Neural cell (in vitro differentiated cells): ENCODE measurements at regions not wholly inside any gene's neighbourhood (a gene's known extent, or its start where the extent isn't known, plus 50 kb on each side); places are given as distances from the start of the nearest gene placed in this dataset.

Experiments
- H2AFZ ChIP-seq: fragments of 200-600, 300-800 bp; sonication (generic), shearing (Covaris generic); 2 replicates; pipeline ENCODE4 v1.6.0; 2014; ENCODE audit warnings: low read depth, mild to moderate bottlenecking, antibody characterized with exemption, low read length, moderate library complexity
- H3F3A ChIP-seq: fragments of 200-600 bp; shearing (Covaris generic); 2 replicates; pipeline ENCODE4 v1.6.1; 2016; ENCODE audit warnings: mild to moderate bottlenecking, moderate library complexity, mixed read lengths, antibody characterized with exemption, low read length; ENCODE audit not compliant: insufficient read depth, poor library complexity, severe bottlenecking
- H3K27ac ChIP-seq: fragments of 200-600, 300-800 bp; sonication (generic), shearing (Covaris generic); 2 replicates; pipeline ENCODE4 v1.5.1; 2014; ENCODE audit warnings: mild to moderate bottlenecking, low read length, moderate library complexity
- H3K27me3 ChIP-seq: fragments of 300-800, 200-600 bp; sonication (generic), shearing (Covaris generic); 2 replicates; pipeline ENCODE4 v1.6.0; 2014; ENCODE audit warnings: mild to moderate bottlenecking, low read depth, low read length, moderate library complexity; ENCODE audit not compliant: insufficient read depth
- H3K36me3 ChIP-seq: fragments of 300-800, 200-600 bp; sonication (generic), shearing (Covaris generic); 2 replicates; pipeline ENCODE4 v1.5.1; 2014; ENCODE audit warnings: mild to moderate bottlenecking, antibody characterized with exemption, low read length, moderate library complexity; ENCODE audit not compliant: insufficient read depth
- H3K4me2 ChIP-seq: fragments of 300-800, 200-600 bp; sonication (generic), shearing (Covaris generic); 2 replicates; pipeline ENCODE4 v1.6.0; 2014; ENCODE audit warnings: mild to moderate bottlenecking, low read length
- H3K4me3 ChIP-seq: fragments of 300-800, 200-600 bp; sonication (generic), shearing (Covaris generic); 2 replicates; pipeline ENCODE4 v1.5.1; 2014; ENCODE audit warnings: mild to moderate bottlenecking, low read length, moderate library complexity
- H3K79me2 ChIP-seq: fragments of 200-600 bp; shearing (Covaris generic); replicated peaks from 2 replicates; pipeline ENCODE4 v1.6.0; 2014; ENCODE audit warnings: mild to moderate bottlenecking, low read length, moderate library complexity; ENCODE audit not compliant: insufficient read depth
- H3K9ac ChIP-seq: fragments of 300-800, 200-600 bp; sonication (generic), shearing (Covaris generic); 2 replicates; pipeline ENCODE4 v1.6.1; 2016; ENCODE audit warnings: mild to moderate bottlenecking, low read length, mixed read lengths
- H3K9me2 ChIP-seq: fragments of 200-600 bp; shearing (Covaris generic); 2 replicates; pipeline ENCODE4 v1.6.1; 2016; ENCODE audit warnings: mild to moderate bottlenecking, low read length, mixed read lengths; ENCODE audit not compliant: insufficient read depth
- H3K9me3 ChIP-seq: fragments of 200-600, 300-800 bp; sonication (generic), shearing (Covaris generic); 2 replicates; pipeline ENCODE4 v1.6.1; 2016; ENCODE audit warnings: mild to moderate bottlenecking, mixed run types, low read length, moderate library complexity, mixed read lengths
- H4K20me1 ChIP-seq: fragments of 200-600 bp; shearing (Covaris generic); 2 replicates; pipeline ENCODE4 v1.6.1; 2016; ENCODE audit warnings: mild to moderate bottlenecking, mixed run types; ENCODE audit not compliant: insufficient read depth
- EP300 ChIP-seq: fragments of 450-650 bp; conservative IDR thresholded peaks from 2 replicates; pipeline ENCODE4 v1.6.1; 2014; ENCODE audit warnings: antibody characterized with exemption, mild to moderate bottlenecking, moderate library complexity; ENCODE audit not compliant: poor library complexity, severe bottlenecking
- EZH2 ChIP-seq: fragments of 200-600, 300-800 bp; shearing (Covaris generic), sonication (generic); IDR thresholded peaks from 2 replicates; pipeline ENCODE4 v1.6.1; 2014; ENCODE audit warnings: antibody characterized with exemption, low read length, borderline replicate concordance, mild to moderate bottlenecking; ENCODE audit not compliant: insufficient read depth, poor library complexity, severe bottlenecking
- MXI1 ChIP-seq: fragments of 450-650 bp; conservative IDR thresholded peaks from 2 replicates; pipeline ENCODE4 v1.6.1; 2014; ENCODE audit warnings: antibody characterized with exemption, mild to moderate bottlenecking; ENCODE audit not compliant: poor library complexity, severe bottlenecking
- POLR2AphosphoS5 ChIP-seq: IDR thresholded peaks from 2 replicates; pipeline ENCODE4 v1.6.1; 2012
- RAD21 ChIP-seq: fragments of 450-650 bp; conservative IDR thresholded peaks from 2 replicates; pipeline ENCODE4 v1.6.1; 2014; ENCODE audit warnings: antibody characterized with exemption, mild to moderate bottlenecking, moderate library complexity
- SMC3 ChIP-seq: fragments of 450-650 bp; conservative IDR thresholded peaks from 2 replicates; pipeline ENCODE4 v1.6.1; 2014; ENCODE audit warnings: antibody characterized with exemption, mild to moderate bottlenecking, moderate library complexity; ENCODE audit not compliant: poor library complexity
- TAF1 ChIP-seq: IDR thresholded peaks from 2 replicates; pipeline ENCODE4 v1.6.1; 2012; ENCODE audit warnings: low read depth
- TF ChIP-seq, protein P1 (sequence below): IDR thresholded peaks from 2 replicates; pipeline ENCODE4 v1.6.1; 2012; ENCODE audit warnings: borderline replicate concordance
- TF ChIP-seq, protein P2 (sequence below): fragments of 450-650 bp; IDR thresholded peaks from 2 replicates; pipeline ENCODE4 v1.5.1; 2014; ENCODE audit warnings: antibody characterized with exemption, mild to moderate bottlenecking, moderate library complexity; ENCODE audit not compliant: poor library complexity, severe bottlenecking

DNA sequence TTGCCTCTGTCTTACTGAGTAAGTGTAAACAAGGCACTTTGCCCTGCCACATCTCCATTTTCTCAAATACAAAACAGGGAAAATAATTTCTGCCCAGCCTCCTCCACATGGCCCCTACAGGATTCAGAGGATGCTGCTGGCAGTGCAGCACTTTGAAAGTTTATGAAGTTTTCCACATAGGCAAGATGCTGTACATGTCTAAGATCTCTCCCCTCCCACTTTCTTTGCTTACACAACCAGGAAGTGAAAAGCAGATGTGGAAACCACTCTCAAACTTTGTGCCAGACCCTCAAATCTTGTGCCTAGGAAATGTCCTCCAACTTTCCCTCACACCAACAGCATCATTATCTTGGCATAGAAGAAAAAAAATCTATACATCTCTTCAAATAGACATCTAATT lies 257.0 kb upstream of the LDB2 start:
- Histone ChIP-seq H3K9me3 (no peaks in the 10 kb centered on the region), H3K27me3 (no peaks in the 10 kb centered on the region), H3K4me2 (no peak overlapping the region), H4K20me1 (no peaks in the 10 kb centered on the region), H3K9ac (no peak overlapping the region), H3K27ac (no peak overlapping the region), H3F3A (no peaks in the 10 kb centered on the region), H2AFZ (no peak overlapping the region), H3K79me2 (no peaks in the 10 kb centered on the region), H3K4me3 (no peak overlapping the region), H3K9me2 (no peaks in the 10 kb centered on the region), H3K36me3 (no peaks in the 10 kb centered on the region)
- TF ChIP-seq POLR2AphosphoS5: no peak
- TF ChIP-seq, protein P1, sequence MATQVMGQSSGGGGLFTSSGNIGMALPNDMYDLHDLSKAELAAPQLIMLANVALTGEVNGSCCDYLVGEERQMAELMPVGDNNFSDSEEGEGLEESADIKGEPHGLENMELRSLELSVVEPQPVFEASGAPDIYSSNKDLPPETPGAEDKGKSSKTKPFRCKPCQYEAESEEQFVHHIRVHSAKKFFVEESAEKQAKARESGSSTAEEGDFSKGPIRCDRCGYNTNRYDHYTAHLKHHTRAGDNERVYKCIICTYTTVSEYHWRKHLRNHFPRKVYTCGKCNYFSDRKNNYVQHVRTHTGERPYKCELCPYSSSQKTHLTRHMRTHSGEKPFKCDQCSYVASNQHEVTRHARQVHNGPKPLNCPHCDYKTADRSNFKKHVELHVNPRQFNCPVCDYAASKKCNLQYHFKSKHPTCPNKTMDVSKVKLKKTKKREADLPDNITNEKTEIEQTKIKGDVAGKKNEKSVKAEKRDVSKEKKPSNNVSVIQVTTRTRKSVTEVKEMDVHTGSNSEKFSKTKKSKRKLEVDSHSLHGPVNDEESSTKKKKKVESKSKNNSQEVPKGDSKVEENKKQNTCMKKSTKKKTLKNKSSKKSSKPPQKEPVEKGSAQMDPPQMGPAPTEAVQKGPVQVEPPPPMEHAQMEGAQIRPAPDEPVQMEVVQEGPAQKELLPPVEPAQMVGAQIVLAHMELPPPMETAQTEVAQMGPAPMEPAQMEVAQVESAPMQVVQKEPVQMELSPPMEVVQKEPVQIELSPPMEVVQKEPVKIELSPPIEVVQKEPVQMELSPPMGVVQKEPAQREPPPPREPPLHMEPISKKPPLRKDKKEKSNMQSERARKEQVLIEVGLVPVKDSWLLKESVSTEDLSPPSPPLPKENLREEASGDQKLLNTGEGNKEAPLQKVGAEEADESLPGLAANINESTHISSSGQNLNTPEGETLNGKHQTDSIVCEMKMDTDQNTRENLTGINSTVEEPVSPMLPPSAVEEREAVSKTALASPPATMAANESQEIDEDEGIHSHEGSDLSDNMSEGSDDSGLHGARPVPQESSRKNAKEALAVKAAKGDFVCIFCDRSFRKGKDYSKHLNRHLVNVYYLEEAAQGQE: no peak
- TF ChIP-seq RAD21: no peak
- no peak for TF ChIP-seq MXI1

DNA sequence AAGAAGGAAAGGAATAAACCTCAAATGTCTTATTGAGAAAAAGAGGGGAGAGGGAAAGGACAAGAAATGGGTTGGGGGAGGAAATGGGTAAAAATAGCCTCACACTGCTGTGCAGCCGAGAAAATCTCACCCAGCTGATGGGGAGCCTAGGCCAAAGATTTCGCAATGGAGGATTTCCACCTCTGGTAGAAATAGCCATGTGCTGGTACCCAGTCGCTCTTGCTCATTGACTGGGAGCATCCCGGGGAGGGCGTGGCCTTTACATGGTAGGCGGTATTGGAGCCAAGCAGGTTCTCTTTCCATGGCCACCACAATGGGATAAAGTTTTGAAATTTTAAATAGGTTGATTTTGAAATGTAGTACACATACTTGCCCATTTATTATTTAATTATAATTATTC lies 255.1 kb upstream of the LDB2 start:
- H3K9me3 ChIP-seq: no peaks in the 10 kb centered on the region
- no peak overlapping the region for H2AFZ ChIP-seq
- no peaks in the 10 kb centered on the region for H4K20me1 ChIP-seq
- H3F3A ChIP-seq: no peaks in the 10 kb centered on the region
- H3K4me3 ChIP-seq: no peak overlapping the region
- H3K27ac ChIP-seq: no peak overlapping the region
- H3K9me2 ChIP-seq: no peaks in the 10 kb centered on the region
- H3K27me3 ChIP-seq: no peaks in the 10 kb centered on the region
- no peaks in the 10 kb centered on the region for H3K36me3 ChIP-seq
- no peaks in the 10 kb centered on the region for H3K79me2 ChIP-seq
- H3K9ac ChIP-seq: no peak overlapping the region
- TF ChIP-seq TAF1 (no peak), POLR2AphosphoS5 (no peak), SMC3 (no peak), MXI1 (no peak), RAD21 (no peak), EZH2 (no peak), EP300 (no peak)
- TF ChIP-seq, protein P1: no peak
- TF ChIP-seq, protein P2, sequence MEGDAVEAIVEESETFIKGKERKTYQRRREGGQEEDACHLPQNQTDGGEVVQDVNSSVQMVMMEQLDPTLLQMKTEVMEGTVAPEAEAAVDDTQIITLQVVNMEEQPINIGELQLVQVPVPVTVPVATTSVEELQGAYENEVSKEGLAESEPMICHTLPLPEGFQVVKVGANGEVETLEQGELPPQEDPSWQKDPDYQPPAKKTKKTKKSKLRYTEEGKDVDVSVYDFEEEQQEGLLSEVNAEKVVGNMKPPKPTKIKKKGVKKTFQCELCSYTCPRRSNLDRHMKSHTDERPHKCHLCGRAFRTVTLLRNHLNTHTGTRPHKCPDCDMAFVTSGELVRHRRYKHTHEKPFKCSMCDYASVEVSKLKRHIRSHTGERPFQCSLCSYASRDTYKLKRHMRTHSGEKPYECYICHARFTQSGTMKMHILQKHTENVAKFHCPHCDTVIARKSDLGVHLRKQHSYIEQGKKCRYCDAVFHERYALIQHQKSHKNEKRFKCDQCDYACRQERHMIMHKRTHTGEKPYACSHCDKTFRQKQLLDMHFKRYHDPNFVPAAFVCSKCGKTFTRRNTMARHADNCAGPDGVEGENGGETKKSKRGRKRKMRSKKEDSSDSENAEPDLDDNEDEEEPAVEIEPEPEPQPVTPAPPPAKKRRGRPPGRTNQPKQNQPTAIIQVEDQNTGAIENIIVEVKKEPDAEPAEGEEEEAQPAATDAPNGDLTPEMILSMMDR: no peak
- H3K4me2 ChIP-seq: no peak overlapping the region
